Transverse colon (tissue), 3 donors: ENCODE measurements at regions not wholly inside any gene's neighbourhood (a gene's known extent, or its start where the extent isn't known, plus 50 kb on each side); places are given as distances from the start of the nearest gene placed in this dataset.

Source experiments
- CTCF ChIP-seq, 5 experiments: fragments of 200-600 bp in 3 of 5; fragments of 450-650 bp in 2 of 5; sonication (generic) in 3 of 5; IDR thresholded peaks; 1 replicate in 2 of 5; 2 replicates in 3 of 5; pipeline ENCODE4 v1.5.1; 2016 to 2017; ENCODE audit warnings: antibody characterized with exemption in 5 of 5, inconsistent platforms in 3 of 5, mild to moderate bottlenecking in 2 of 5, moderate library complexity in 1 of 5
- EP300 ChIP-seq: sonication (generic); formaldehyde crosslinking; IDR thresholded peaks from one replicate; pipeline ENCODE4 v1.6.1; 2017; ENCODE audit warnings: antibody characterized with exemption, low read depth
- POLR2A ChIP-seq: fragments of 450-650 bp; IDR thresholded peaks from one replicate; pipeline ENCODE4 v1.6.1; 2016; ENCODE audit warnings: antibody characterized with exemption, mild to moderate bottlenecking, moderate library complexity

- TF ChIP-seq EP300: no peak
- TF ChIP-seq CTCF (IDR thresholded peaks at IDR 0.05): no peak
- no peak for TF ChIP-seq POLR2A
These were observed 61.5 kb upstream of the GRIA4 start for GRCh38 chr11:105548359-105548758.
